DOHH2 (cell line): ENCODE measurements at regions not wholly inside any gene's neighbourhood (a gene's known extent, or its start where the extent isn't known, plus 50 kb on each side); places are given as distances from the start of the nearest gene placed in this dataset.

Experiments
- H3F3A ChIP-seq: fragments of 200-600 bp; sonication (generic), shearing (Covaris generic); 2 replicates; pipeline ENCODE4 v1.6.0; 2016; ENCODE audit warnings: antibody characterized with exemption, mild to moderate bottlenecking; ENCODE audit not compliant: control insufficient read depth, insufficient read depth
- H3K27ac ChIP-seq: fragments of 200-600 bp; sonication (generic); 2 replicates; pipeline ENCODE4 v1.5.1; 2014; ENCODE audit warnings: low read depth, mild to moderate bottlenecking, low read length, moderate library complexity
- H3K27me3 ChIP-seq: fragments of 200-600 bp; sonication (generic); 2 replicates; pipeline ENCODE4 v1.6.1; 2014; ENCODE audit warnings: mild to moderate bottlenecking, low read length, mixed read lengths; ENCODE audit not compliant: control insufficient read depth
- H3K36me3 ChIP-seq: fragments of 200-600 bp; sonication (generic); 2 replicates; pipeline ENCODE4 v1.6.1; 2014; ENCODE audit warnings: mild to moderate bottlenecking, low read length, moderate library complexity, mixed read lengths; ENCODE audit not compliant: control insufficient read depth
- H3K4me1 ChIP-seq: fragments of 200-600 bp; sonication (generic); 2 replicates; pipeline ENCODE4 v1.6.1; 2014; ENCODE audit warnings: mild to moderate bottlenecking, low read length, mixed read lengths; ENCODE audit not compliant: control insufficient read depth
- H3K4me2 ChIP-seq: fragments of 200-600 bp; sonication (generic); 2 replicates; pipeline ENCODE4 v1.6.0; 2014; ENCODE audit warnings: mild to moderate bottlenecking, low read length, moderate library complexity
- H3K4me3 ChIP-seq: fragments of 200-600 bp; sonication (generic); 2 replicates; pipeline ENCODE4 v1.5.1; 2014; ENCODE audit warnings: mild to moderate bottlenecking, low read length, mixed read lengths
- H3K79me2 ChIP-seq: fragments of 200-600 bp; sonication (generic); 2 replicates; pipeline ENCODE4 v1.6.1; 2014; ENCODE audit warnings: mild to moderate bottlenecking, low read length, mixed read lengths; ENCODE audit not compliant: control insufficient read depth
- H3K9me2 ChIP-seq: fragments of 200-600 bp; sonication (generic); replicated peaks from 2 replicates; pipeline ENCODE4 v1.6.1; 2014; ENCODE audit warnings: mild to moderate bottlenecking, low read length, mixed read lengths; ENCODE audit not compliant: control insufficient read depth
- H3K9me3 ChIP-seq: fragments of 200-600 bp; sonication (generic); 2 replicates; pipeline ENCODE4 v1.6.1; 2014; ENCODE audit warnings: antibody characterized with exemption, low read length, mixed read lengths; ENCODE audit not compliant: control insufficient read depth, insufficient read depth
- H4K20me1 ChIP-seq: fragments of 200-600 bp; sonication (generic); 2 replicates; pipeline ENCODE4 v1.6.0; 2014; ENCODE audit warnings: low read depth, mild to moderate bottlenecking, antibody characterized with exemption, low read length, moderate library complexity; ENCODE audit not compliant: control insufficient read depth, insufficient read depth
- EZH2phosphoT487 ChIP-seq: fragments of 200-600 bp; sonication (generic); IDR thresholded peaks from 2 replicates; pipeline ENCODE4 v1.6.1; 2017; ENCODE audit warnings: borderline replicate concordance, mild to moderate bottlenecking, antibody characterized with exemption, low read length, moderate library complexity, mixed read lengths
- TF ChIP-seq, protein P1 (sequence below): fragments of 200-600 bp; sonication (generic); IDR thresholded peaks from one replicate; pipeline ENCODE4 v1.5.1; 2014; ENCODE audit warnings: antibody characterized with exemption, mild to moderate bottlenecking, low read depth, low read length; ENCODE audit not compliant: poor library complexity, severe bottlenecking

DNA sequence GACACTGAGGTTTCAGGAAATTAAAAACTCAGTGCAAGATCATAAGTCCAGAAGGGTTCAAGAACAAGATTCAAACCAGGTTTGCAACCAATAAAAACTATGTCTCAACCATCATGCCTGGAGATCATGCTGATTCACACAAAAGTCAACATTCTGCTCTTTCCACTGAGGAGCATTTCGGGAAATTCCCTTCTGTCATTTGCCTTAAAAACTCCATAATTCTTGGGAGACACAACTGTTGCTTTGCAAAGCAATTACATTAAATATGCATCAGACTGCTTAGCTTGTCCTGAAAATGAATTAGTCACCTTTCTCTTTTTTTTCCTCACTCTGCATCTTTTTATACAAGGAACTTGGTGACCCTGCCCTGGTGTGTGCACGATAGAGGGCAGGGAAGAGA is 275.9 kb upstream of the ZNF462 start:
- H4K20me1 ChIP-seq, result no peaks in the 10 kb centered on the region
- no peaks in the 10 kb centered on the region for H3K27me3 ChIP-seq
- no peaks in the 10 kb centered on the region for H3K36me3 ChIP-seq
- no peaks in the 10 kb centered on the region for H3F3A ChIP-seq
- TF ChIP-seq EZH2phosphoT487, result no peak
- TF ChIP-seq, protein P1, sequence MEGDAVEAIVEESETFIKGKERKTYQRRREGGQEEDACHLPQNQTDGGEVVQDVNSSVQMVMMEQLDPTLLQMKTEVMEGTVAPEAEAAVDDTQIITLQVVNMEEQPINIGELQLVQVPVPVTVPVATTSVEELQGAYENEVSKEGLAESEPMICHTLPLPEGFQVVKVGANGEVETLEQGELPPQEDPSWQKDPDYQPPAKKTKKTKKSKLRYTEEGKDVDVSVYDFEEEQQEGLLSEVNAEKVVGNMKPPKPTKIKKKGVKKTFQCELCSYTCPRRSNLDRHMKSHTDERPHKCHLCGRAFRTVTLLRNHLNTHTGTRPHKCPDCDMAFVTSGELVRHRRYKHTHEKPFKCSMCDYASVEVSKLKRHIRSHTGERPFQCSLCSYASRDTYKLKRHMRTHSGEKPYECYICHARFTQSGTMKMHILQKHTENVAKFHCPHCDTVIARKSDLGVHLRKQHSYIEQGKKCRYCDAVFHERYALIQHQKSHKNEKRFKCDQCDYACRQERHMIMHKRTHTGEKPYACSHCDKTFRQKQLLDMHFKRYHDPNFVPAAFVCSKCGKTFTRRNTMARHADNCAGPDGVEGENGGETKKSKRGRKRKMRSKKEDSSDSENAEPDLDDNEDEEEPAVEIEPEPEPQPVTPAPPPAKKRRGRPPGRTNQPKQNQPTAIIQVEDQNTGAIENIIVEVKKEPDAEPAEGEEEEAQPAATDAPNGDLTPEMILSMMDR, result no peak
- no peaks in the 10 kb centered on the region for H3K9me2 ChIP-seq
- H3K4me1 ChIP-seq, result no peaks in the 10 kb centered on the region
- H3K27ac ChIP-seq, result no peak overlapping the region
- H3K4me2 ChIP-seq, result no peak overlapping the region
- H3K9me3 ChIP-seq, result no peaks in the 10 kb centered on the region
- no peak overlapping the region for H3K4me3 ChIP-seq
- no peaks in the 10 kb centered on the region for H3K79me2 ChIP-seq

DNA sequence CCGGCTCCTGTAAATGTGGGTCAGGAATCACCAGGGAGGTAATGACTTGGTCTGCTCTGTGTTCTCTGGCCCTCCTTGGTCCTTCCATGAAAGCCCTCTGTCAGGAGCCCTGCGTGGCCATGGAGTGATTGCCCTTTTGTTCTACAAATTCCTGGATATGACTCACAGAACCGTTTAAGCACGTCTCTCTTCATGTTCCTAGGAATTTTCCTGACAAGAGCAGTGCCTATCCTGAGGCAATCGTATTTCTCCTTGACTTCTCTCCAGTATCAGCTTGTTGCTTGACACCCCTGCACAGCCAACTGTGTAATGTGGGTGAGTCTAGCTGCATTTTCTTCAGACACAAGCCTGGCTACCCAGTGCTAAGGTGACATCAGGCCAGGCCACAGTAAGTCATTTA is 274.3 kb upstream of the ZNF462 start:
- Histone ChIP-seq H3K27me3 (no peaks in the 10 kb centered on the region), H3K79me2 (no peaks in the 10 kb centered on the region), H3K9me3 (no peaks in the 10 kb centered on the region), H3K4me3 (no peak overlapping the region), H3K4me2 (no peak overlapping the region), H3K36me3 (no peaks in the 10 kb centered on the region), H4K20me1 (no peaks in the 10 kb centered on the region), H3F3A (no peaks in the 10 kb centered on the region), H3K9me2 (no peaks in the 10 kb centered on the region), H3K4me1 (no peaks in the 10 kb centered on the region), H3K27ac (no peak overlapping the region)
- TF ChIP-seq, protein P1, result no peak
- TF ChIP-seq EZH2phosphoT487, result no peak

DNA sequence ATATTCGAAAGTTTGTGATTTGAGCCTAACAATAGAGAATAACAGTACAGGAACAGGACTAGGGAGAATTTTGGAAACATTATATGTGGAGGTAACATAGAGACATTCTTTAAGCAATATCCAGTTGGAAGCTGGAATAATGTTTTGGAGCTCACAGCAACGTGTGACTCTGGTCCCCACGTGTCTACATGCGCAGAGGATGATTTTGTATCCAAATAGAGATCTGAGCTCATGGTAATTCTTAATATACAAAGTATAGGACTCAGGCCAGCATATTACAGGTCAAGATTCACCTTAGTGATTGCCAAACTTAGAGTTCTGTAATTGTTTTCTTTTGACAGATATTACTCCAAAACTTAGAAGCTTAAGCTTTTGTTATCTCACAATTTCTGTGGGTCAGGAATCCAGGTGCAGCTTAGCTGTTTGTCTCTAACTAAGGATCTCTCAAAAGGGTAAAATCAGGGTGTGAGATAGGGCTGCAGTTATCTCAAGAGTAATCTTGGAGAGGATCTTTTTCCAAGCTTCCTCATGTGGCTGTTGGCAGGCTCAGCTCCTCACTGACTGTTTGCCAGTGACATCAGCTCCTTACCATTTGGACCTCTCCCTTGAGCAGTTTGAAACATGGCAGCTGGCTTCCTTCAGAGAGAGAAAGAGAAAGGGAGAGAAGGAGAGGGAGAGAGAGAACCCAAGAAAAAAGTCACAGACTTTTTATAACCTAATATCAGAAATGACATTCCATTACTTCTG is 272.0 kb upstream of the ZNF462 start:
- H3K4me2 ChIP-seq, result no peak overlapping the region
- H3K4me3 ChIP-seq, result no peak overlapping the region
- H3K9me3 ChIP-seq, result no peaks in the 10 kb centered on the region
- H3K9me2 ChIP-seq, result no peaks in the 10 kb centered on the region
- no peaks in the 10 kb centered on the region for H3K79me2 ChIP-seq
- H3F3A ChIP-seq, result no peaks in the 10 kb centered on the region
- no peaks in the 10 kb centered on the region for H3K36me3 ChIP-seq
- no peaks in the 10 kb centered on the region for H3K4me1 ChIP-seq
- no peak overlapping the region for H3K27ac ChIP-seq
- H4K20me1 ChIP-seq, result no peaks in the 10 kb centered on the region
- TF ChIP-seq EZH2phosphoT487, result no peak
- TF ChIP-seq, protein P1, result no peak
- H3K27me3 ChIP-seq, result no peaks in the 10 kb centered on the region
